Type B pancreatic cell (in vitro differentiated cells): ENCODE measurements at regions not wholly inside any gene's neighbourhood (a gene's known extent, or its start where the extent isn't known, plus 50 kb on each side); places are given as distances from the start of the nearest gene placed in this dataset.

Experiments used
- DNase-seq: peaks from one replicate; pipeline ENCODE4 v3.0.0; 2021; ENCODE audit warnings: mixed read lengths; ENCODE audit not compliant: unreplicated experiment; ENCODE audit errors: extremely low spot score
- H3K27ac Mint-ChIP-seq: 2 replicates; pipeline ENCODE4 v1.8.0; 2021; ENCODE audit warnings: mild to moderate bottlenecking, mixed read lengths
- H3K27me3 Mint-ChIP-seq: 2 replicates; pipeline ENCODE4 v1.8.0; 2021; ENCODE audit warnings: mixed read lengths
- H3K36me3 Mint-ChIP-seq: 2 replicates; pipeline ENCODE4 v1.8.0; 2021; ENCODE audit warnings: mixed read lengths
- H3K4me1 Mint-ChIP-seq: one replicate; pipeline ENCODE4 v1.8.0; 2021; ENCODE audit warnings: mixed read lengths; ENCODE audit not compliant: unreplicated experiment
- H3K4me3 Mint-ChIP-seq: 2 replicates; pipeline ENCODE4 v1.8.0; 2021; ENCODE audit warnings: mild to moderate bottlenecking, mixed read lengths
- H3K9me3 Mint-ChIP-seq: 2 replicates; pipeline ENCODE4 v1.8.0; 2021; ENCODE audit warnings: mixed read lengths
- TF ChIP-seq, protein P1 (sequence below): fragments of 200-600 bp; sonication (generic); conservative IDR thresholded peaks from 2 replicates; pipeline ENCODE4 v1.5.0; 2021; ENCODE audit warnings: antibody characterized with exemption, mild to moderate bottlenecking

DNA sequence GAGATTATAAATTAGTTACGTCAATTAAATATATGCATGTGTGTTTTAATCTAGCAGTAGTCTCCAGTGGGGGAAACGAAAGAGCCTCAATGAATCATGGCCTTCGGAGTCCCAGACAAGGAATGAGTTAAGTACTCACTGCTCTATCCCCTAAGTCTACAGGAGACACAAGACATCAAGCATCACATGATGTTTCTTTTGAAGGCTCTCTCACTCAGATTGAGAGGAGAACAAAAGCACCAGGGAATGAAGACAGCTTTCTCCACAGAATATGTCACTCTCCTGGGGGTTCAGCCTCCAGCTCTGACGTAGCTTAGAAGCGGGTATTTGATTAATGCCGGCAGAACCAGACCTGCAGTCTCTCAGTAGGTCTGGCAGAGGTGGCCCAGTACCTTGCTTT is 381.4 kb downstream of the ACTL7B start:
- TF ChIP-seq, protein P1, sequence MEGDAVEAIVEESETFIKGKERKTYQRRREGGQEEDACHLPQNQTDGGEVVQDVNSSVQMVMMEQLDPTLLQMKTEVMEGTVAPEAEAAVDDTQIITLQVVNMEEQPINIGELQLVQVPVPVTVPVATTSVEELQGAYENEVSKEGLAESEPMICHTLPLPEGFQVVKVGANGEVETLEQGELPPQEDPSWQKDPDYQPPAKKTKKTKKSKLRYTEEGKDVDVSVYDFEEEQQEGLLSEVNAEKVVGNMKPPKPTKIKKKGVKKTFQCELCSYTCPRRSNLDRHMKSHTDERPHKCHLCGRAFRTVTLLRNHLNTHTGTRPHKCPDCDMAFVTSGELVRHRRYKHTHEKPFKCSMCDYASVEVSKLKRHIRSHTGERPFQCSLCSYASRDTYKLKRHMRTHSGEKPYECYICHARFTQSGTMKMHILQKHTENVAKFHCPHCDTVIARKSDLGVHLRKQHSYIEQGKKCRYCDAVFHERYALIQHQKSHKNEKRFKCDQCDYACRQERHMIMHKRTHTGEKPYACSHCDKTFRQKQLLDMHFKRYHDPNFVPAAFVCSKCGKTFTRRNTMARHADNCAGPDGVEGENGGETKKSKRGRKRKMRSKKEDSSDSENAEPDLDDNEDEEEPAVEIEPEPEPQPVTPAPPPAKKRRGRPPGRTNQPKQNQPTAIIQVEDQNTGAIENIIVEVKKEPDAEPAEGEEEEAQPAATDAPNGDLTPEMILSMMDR: no peak
- Mint-ChIP-seq H3K9me3 (peaks cover 1% of the 10 kb centered on the region), H3K4me3 (no peak overlapping the region), H3K27me3 (peaks cover 7% of the 10 kb centered on the region), H3K27ac (no peak overlapping the region), H3K4me1 (peaks cover 24% of the 10 kb centered on the region), H3K36me3 (no peaks in the 10 kb centered on the region)
- DNase-seq: no peak

DNA sequence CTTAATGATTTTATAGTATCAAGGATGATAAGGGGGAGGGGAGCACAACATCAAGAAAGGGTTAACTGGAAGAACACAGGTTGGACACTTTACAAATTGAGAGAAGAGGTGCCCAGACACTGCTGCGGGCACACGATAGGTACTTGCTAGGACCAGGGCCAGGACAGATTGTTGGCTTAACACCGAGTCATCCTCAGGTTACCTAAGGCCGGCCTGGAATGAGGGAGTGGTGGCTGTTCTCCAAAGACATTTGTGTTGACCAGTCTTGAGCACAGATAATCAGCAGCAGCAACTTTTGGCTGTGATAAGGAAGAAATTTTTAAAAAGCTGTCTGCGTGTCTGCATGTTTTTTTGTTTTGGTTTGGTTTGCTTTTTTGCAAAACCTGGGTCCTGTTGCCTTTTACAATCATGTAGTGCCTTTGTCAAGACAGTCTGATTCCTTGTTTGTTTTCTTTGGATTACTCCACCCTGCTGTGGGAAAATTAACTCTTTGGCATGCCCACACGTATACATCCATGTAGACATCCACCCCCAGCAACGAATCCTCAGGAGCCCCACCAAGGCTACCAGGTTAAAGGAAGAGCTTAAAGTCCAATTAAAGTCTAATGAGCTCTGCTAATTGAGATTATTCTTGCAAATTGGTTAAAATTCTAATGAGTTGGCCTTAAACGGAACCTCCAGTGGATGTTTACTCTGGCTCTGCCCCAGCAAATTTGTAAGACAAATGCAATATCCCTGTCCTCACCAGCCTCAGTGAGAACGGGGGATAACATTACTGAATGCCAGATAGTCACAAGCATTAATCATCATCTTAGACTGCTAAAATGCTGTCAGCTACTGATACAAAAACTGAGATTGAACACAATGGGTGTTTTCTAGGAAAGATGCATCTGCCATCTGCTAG is 382.3 kb downstream of the ACTL7B start:
- Mint-ChIP-seq H3K36me3 (no peaks in the 10 kb centered on the region), H3K27me3 (peaks cover 7% of the 10 kb centered on the region), H3K27ac (peak overlapping the region; percentile 14), H3K9me3 (peaks cover 5% of the 10 kb centered on the region), H3K4me3 (no peak overlapping the region), H3K4me1 (peaks cover 21% of the 10 kb centered on the region)
- TF ChIP-seq, protein P1: no peak
- DNase-seq: no peak

DNA sequence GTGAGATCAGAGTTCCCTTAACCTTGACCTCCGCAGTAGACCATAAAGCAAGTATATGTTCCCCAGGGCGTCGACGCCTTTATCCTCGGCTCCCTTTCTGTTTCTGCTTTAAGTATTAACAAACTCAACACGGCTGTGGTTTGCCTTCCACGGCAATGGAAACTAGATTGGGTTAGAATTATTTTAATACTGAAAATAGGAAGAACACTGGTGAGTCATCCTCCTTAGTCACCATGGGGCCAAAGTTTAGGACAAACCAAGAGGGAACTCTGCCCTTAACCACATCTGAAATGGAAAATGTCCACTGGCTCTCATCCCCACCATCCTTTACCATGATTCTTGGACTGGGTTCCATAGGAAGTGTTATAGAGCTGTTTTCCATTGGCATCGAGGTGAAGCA is 386.1 kb downstream of the ACTL7B start:
- Mint-ChIP-seq H3K27me3 (peaks cover 3% of the 10 kb centered on the region), H3K4me3 (no peak overlapping the region)

DNA sequence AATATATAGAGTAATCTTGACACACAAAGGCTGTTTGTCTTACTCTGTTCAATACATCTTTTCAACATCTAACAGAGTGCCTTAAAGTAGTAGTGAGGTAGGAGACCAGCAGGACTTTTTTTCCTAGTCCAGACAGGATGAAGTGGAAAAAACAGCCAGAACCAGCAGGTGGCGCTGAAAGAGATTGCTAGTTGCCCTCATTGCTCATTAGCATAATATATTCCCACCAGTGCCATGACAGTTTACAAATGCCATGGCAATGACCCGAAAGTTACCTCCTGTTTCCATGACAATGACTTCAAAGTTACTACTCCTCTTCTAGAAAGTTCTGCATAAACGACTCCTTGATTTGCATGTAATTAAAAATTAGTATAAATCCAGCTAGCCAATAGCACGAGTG is 387.4 kb downstream of the ACTL7B start:
- H3K27me3 Mint-ChIP-seq: peaks cover 3% of the 10 kb centered on the region
- H3K4me3 Mint-ChIP-seq: no peak overlapping the region
- no peak for DNase-seq
- H3K9me3 Mint-ChIP-seq: peaks cover 5% of the 10 kb centered on the region
- H3K36me3 Mint-ChIP-seq: no peaks in the 10 kb centered on the region
- no peak overlapping the region for H3K27ac Mint-ChIP-seq
- H3K4me1 Mint-ChIP-seq: peaks cover 6% of the 10 kb centered on the region
- TF ChIP-seq, protein P1: peak; percentile 69

More for the DNA sequence above, 386.1 kb downstream of the ACTL7B start:
- H3K9me3 Mint-ChIP-seq: peaks cover 5% of the 10 kb centered on the region
- no peaks in the 10 kb centered on the region for H3K36me3 Mint-ChIP-seq
- DNase-seq: no peak
- H3K27ac Mint-ChIP-seq: no peak overlapping the region
- TF ChIP-seq, protein P1: no peak
- peaks cover 14% of the 10 kb centered on the region for H3K4me1 Mint-ChIP-seq

DNA sequence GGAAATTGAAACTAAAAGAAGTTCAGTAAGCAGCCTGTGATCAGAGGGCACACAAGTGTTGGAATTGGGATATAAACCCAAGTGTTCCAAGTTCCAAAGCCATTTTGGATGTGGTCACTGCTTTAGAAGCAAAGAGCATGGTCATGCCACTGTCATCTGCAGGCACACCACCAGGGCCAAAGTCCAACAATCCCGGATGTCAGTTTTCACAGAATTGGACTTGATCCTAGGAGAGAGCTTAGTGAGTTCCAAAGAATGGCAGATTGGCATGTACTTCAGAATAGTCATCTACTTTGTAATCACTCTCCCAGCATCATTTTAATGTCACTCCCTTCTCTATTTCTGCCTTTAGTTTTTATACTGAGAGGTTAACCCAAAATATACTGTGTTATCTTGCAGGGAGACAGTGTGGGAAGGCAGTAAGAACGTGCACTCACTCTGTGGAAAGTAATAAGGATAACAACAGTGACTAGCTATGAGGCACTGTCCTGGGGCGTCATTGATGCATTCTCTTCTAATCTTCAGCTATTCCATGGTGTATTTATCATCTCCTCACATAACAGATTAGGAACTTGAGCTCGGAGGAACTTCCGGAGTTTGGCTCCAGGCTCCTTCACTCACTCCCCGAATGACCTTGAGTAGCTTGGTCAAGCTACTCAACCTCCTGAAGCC is 388.0 kb downstream of the ACTL7B start:
- Mint-ChIP-seq H3K27ac (no peak overlapping the region), H3K4me1 (peaks cover under 1% of the 10 kb centered on the region), H3K27me3 (peaks cover 7% of the 10 kb centered on the region), H3K9me3 (peaks cover 5% of the 10 kb centered on the region), H3K4me3 (no peak overlapping the region), H3K36me3 (no peaks in the 10 kb centered on the region)
- DNase-seq: no peak
- TF ChIP-seq, protein P1: no peak
